Trophoblast cell (in vitro differentiated cells and primary cell): ENCODE measurements at regions not wholly inside any gene's neighbourhood (a gene's known extent, or its start where the extent isn't known, plus 50 kb on each side); places are given as distances from the start of the nearest gene placed in this dataset.
"Not testable (repeated sequence)": the region's sequence is repeated elsewhere in the genome, so short reads cannot be mapped to it uniquely, and the experiment has no call there.

Source experiments
- DNase-seq, 2 donors: peaks; one replicate each; pipeline ENCODE4 v3.0.0-alpha.2; 2016
- H2AFZ ChIP-seq: 2 replicates; pipeline ENCODE4 v1.6.1; 2013; ENCODE audit warnings: low read length, moderate library complexity, mild to moderate bottlenecking; ENCODE audit not compliant: insufficient read depth, poor library complexity
- H2AK5ac ChIP-seq: 2 replicates; pipeline ENCODE4 v1.6.1; 2013; ENCODE audit warnings: mild to moderate bottlenecking, low read length
- H2BK120ac ChIP-seq: 2 replicates; pipeline ENCODE4 v1.6.1; 2013; ENCODE audit warnings: low read length, mild to moderate bottlenecking, moderate library complexity; ENCODE audit not compliant: insufficient read depth, poor library complexity
- H2BK12ac ChIP-seq: 2 replicates; pipeline ENCODE4 v1.6.1; 2013; ENCODE audit warnings: mild to moderate bottlenecking, low read length, moderate library complexity
- H2BK5ac ChIP-seq: 2 replicates; pipeline ENCODE4 v1.6.1; 2013; ENCODE audit warnings: low read length, low read depth, moderate library complexity, mild to moderate bottlenecking; ENCODE audit not compliant: poor library complexity
- H3K14ac ChIP-seq: 2 replicates; pipeline ENCODE4 v1.6.1; 2013; ENCODE audit warnings: mild to moderate bottlenecking, low read length
- H3K18ac ChIP-seq: 2 replicates; pipeline ENCODE4 v1.6.1; 2013; ENCODE audit warnings: mild to moderate bottlenecking, low read length
- H3K23ac ChIP-seq: 2 replicates; pipeline ENCODE4 v1.6.1; 2013; ENCODE audit warnings: low read length
- H3K27ac ChIP-seq: 2 replicates; pipeline ENCODE4 v1.5.1; 2013; ENCODE audit warnings: low read depth, mild to moderate bottlenecking, inconsistent platforms, low read length, moderate library complexity
- H3K27me3 ChIP-seq: 2 replicates; pipeline ENCODE4 v1.6.1; 2013; ENCODE audit warnings: inconsistent platforms, mild to moderate bottlenecking, low read length, moderate library complexity; ENCODE audit not compliant: insufficient read depth
- H3K36me3 ChIP-seq, 2 experiments: 1 replicate in 1 of 2; 2 replicates in 1 of 2; pipeline ENCODE4 v1.6.1; 2013; ENCODE audit warnings: low read length in 2 of 2, mild to moderate bottlenecking in 2 of 2, moderate library complexity in 1 of 2; ENCODE audit not compliant: insufficient read depth in 2 of 2, control insufficient read depth in 1 of 2
- H3K4ac ChIP-seq: 2 replicates; pipeline ENCODE4 v1.6.1; 2013; ENCODE audit warnings: low read depth, mild to moderate bottlenecking, low read length, moderate library complexity
- H3K4me1 ChIP-seq, 2 experiments: 1 replicate in 1 of 2; 2 replicates in 1 of 2; pipeline ENCODE4 v1.6.1; 2013; ENCODE audit warnings: low read length in 2 of 2, mild to moderate bottlenecking in 2 of 2, moderate library complexity in 1 of 2; ENCODE audit not compliant: insufficient read depth in 2 of 2, control insufficient read depth in 1 of 2
- H3K4me2 ChIP-seq: 2 replicates; pipeline ENCODE4 v1.6.1; 2013; ENCODE audit warnings: inconsistent platforms, mild to moderate bottlenecking, low read length, moderate library complexity
- H3K4me3 ChIP-seq: 2 replicates; pipeline ENCODE4 v1.5.1; 2013; ENCODE audit warnings: mild to moderate bottlenecking, low read depth, low read length, inconsistent platforms
- H3K79me1 ChIP-seq: one replicate; pipeline ENCODE4 v1.6.1; 2013; ENCODE audit warnings: low read length
- H3K79me2 ChIP-seq: 2 replicates; pipeline ENCODE4 v1.6.1; 2013; ENCODE audit warnings: low read length, mild to moderate bottlenecking; ENCODE audit not compliant: control insufficient read depth, insufficient read depth, poor library complexity
- H3K9ac ChIP-seq: 2 replicates; pipeline ENCODE4 v1.6.1; 2013; ENCODE audit warnings: mild to moderate bottlenecking, low read length
- H3K9me3 ChIP-seq: 2 replicates; pipeline ENCODE4 v1.6.1; 2013; ENCODE audit warnings: low read depth, mild to moderate bottlenecking, control low read depth, inconsistent platforms, low read length; ENCODE audit not compliant: insufficient read depth
- H4K12ac ChIP-seq: 2 replicates; pipeline ENCODE4 v1.6.1; 2013; ENCODE audit warnings: low read depth, mild to moderate bottlenecking, low read length, moderate library complexity
- H4K8ac ChIP-seq: 2 replicates; pipeline ENCODE4 v1.6.1; 2013; ENCODE audit warnings: low read depth, mild to moderate bottlenecking, low read length, moderate library complexity
- H4K91ac ChIP-seq: one replicate; pipeline ENCODE4 v1.6.1; 2013; ENCODE audit warnings: low read depth, mild to moderate bottlenecking, low read length, moderate library complexity
- WGBS: extraction: QIAGEN DNeasy Blood & Tissue Kit; methylation state at CpG from one replicate; pipeline ENCODE4 v1.1.7; 2013; ENCODE audit warnings: missing lambda C conversion rate; ENCODE audit not compliant: insufficient read length, insufficient coverage; ENCODE audit errors: extremely low coverage; 5-methylcytosine and 5-hydroxymethylcytosine counted together

- Histone ChIP-seq H3K27me3 (no peaks in the 10 kb centered on the region), H2BK12ac (no peak overlapping the region), H3K4me3 (no peak overlapping the region), H3K9me3 (no peaks in the 10 kb centered on the region), H3K9ac (no peak overlapping the region), H4K8ac (no peak overlapping the region), H3K27ac (no peak overlapping the region), H3K18ac (no peak overlapping the region), H3K4me1 (no peaks in the 10 kb centered on the region), H3K4me2 (no peak overlapping the region), H3K4ac (no peak overlapping the region), H4K91ac (no peak overlapping the region), H2BK5ac (no peak overlapping the region), H3K79me2 (no peaks in the 10 kb centered on the region), H4K12ac (no peak overlapping the region), H3K36me3 (no peaks in the 10 kb centered on the region), H2AFZ (no peak overlapping the region), H2AK5ac (no peak overlapping the region), H3K79me1 (no peaks in the 10 kb centered on the region), H2BK120ac (no peak overlapping the region), H3K14ac (no peak overlapping the region), H3K23ac (no peak overlapping the region)
- DNase-seq, result no peak
- WGBS, result no CpG with 5 or more reads among the region's 4 CpGs
These were observed 236.1 kb downstream of the FBXO8 start for GRCh38 chr4:174047363-174047762.

- H3K14ac ChIP-seq, H3K27ac ChIP-seq, H3K79me1 ChIP-seq, H2AFZ ChIP-seq, H3K36me3 ChIP-seq, H3K9ac ChIP-seq, H3K4me1 ChIP-seq, H3K27me3 ChIP-seq, H3K4me2 ChIP-seq, H3K4me3 ChIP-seq, H3K79me2 ChIP-seq, DNase-seq, H4K91ac ChIP-seq, H2BK12ac ChIP-seq, H2AK5ac ChIP-seq, H4K8ac ChIP-seq, H2BK5ac ChIP-seq, H3K23ac ChIP-seq, H4K12ac ChIP-seq, H3K4ac ChIP-seq, H3K9me3 ChIP-seq, H2BK120ac ChIP-seq, H3K18ac ChIP-seq: not testable (repeated sequence)
- no CpG with 5 or more reads among the region's 2 CpGs for whole genome bisulfite sequencing
These were observed 237.6 kb downstream of the FBXO8 start for GRCh38 chr4:174045829-174046228.

- no peaks in the 10 kb centered on the region for H3K36me3 ChIP-seq
- H4K91ac ChIP-seq, result no peak overlapping the region
- no peaks in the 10 kb centered on the region for H3K9me3 ChIP-seq
- H3K14ac ChIP-seq, result no peak overlapping the region
- H2BK120ac ChIP-seq, result no peak overlapping the region
- no peak overlapping the region for H3K4ac ChIP-seq
- H3K27me3 ChIP-seq, result no peaks in the 10 kb centered on the region
- H3K4me3 ChIP-seq, result no peak overlapping the region
- no CpG with 5 or more reads among the region's 1 CpG for WGBS
- no peak overlapping the region for H3K4me2 ChIP-seq
- no peak overlapping the region for H4K12ac ChIP-seq
- no peak overlapping the region for H2AK5ac ChIP-seq
- H3K27ac ChIP-seq, result no peak overlapping the region
- H2AFZ ChIP-seq, result no peak overlapping the region
- no peak for DNase-seq
- no peaks in the 10 kb centered on the region for H3K79me2 ChIP-seq
- H2BK12ac ChIP-seq, result no peak overlapping the region
- no peak overlapping the region for H3K9ac ChIP-seq
- H3K79me1 ChIP-seq, result no peaks in the 10 kb centered on the region
- H3K23ac ChIP-seq, result no peak overlapping the region
- no peaks in the 10 kb centered on the region for H3K4me1 ChIP-seq
- no peak overlapping the region for H2BK5ac ChIP-seq
- H4K8ac ChIP-seq, result no peak overlapping the region
- H3K18ac ChIP-seq, result no peak overlapping the region
These were observed 238.1 kb downstream of the FBXO8 start for GRCh38 chr4:174045381-174045780.

- no peak for DNase-seq
These were observed 241.8 kb downstream of the FBXO8 start for GRCh38 chr4:174041555-174042105.

More at GRCh38 chr4:174041555-174042105, 241.8 kb downstream of the FBXO8 start:
- no peaks in the 10 kb centered on the region for H3K79me2 ChIP-seq
- H3K79me1 ChIP-seq, result no peaks in the 10 kb centered on the region
- no peak overlapping the region for H4K91ac ChIP-seq
- H3K4ac ChIP-seq, result no peak overlapping the region
- no peak overlapping the region for H3K14ac ChIP-seq
- no peak overlapping the region for H3K4me2 ChIP-seq
- no peak overlapping the region for H2AFZ ChIP-seq
- H4K8ac ChIP-seq, result no peak overlapping the region
- H2BK5ac ChIP-seq, result no peak overlapping the region
- no peaks in the 10 kb centered on the region for H3K27me3 ChIP-seq
- H3K9me3 ChIP-seq, result no peaks in the 10 kb centered on the region
- no peak overlapping the region for H3K23ac ChIP-seq
- H4K12ac ChIP-seq, result no peak overlapping the region
- no CpG with 5 or more reads among the region's 9 CpGs for WGBS
- no peaks in the 10 kb centered on the region for H3K36me3 ChIP-seq
- no peak overlapping the region for H3K9ac ChIP-seq
- H3K4me1 ChIP-seq, result no peaks in the 10 kb centered on the region
- no peak overlapping the region for H2AK5ac ChIP-seq
- no peak overlapping the region for H3K4me3 ChIP-seq
- no peak overlapping the region for H2BK120ac ChIP-seq
- H3K18ac ChIP-seq, result no peak overlapping the region
- no peak overlapping the region for H3K27ac ChIP-seq
- no peak overlapping the region for H2BK12ac ChIP-seq
